ENCODE measurements at regions not wholly inside any gene's neighbourhood (a gene's known extent, or its start where the extent isn't known, plus 50 kb on each side); places are given as distances from the start of the nearest gene placed in this dataset.

DNA sequence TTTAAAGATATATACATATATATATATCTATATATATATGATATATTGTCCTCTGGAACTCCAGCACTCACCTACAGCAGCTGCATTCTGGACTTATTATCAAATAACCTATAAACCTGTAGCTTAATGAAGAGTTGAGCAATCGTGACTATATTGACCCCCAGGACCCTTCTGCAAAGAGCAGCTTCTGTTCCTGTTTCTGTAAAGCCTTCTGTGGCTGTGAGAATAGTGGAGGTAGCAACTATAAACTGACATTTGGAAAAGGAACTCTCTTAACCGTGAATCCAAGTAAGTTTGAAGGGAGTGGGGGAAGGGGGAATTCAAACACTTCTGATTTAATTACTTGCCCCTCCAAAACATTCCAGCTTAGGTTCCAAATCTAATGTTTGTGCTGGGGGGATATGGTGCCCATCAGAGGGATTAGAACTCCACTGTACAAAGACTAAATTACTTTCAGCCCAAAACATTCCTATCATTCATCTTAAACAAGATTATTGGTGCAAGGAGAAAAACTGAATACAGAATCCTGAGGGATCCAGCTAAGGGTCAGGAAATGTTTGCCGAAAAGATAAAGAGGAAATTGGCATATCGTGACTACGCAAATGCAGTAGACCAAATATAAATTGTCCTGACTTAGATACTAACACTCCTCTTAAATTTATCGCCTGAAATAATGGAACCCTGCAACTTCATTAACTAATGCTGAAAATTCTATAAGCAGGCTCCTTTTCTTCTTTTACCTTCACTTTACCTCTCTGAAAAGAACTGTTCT lies 106.1 kb downstream of the DAD1 start:
- TF ChIP-seq, protein P1, sequence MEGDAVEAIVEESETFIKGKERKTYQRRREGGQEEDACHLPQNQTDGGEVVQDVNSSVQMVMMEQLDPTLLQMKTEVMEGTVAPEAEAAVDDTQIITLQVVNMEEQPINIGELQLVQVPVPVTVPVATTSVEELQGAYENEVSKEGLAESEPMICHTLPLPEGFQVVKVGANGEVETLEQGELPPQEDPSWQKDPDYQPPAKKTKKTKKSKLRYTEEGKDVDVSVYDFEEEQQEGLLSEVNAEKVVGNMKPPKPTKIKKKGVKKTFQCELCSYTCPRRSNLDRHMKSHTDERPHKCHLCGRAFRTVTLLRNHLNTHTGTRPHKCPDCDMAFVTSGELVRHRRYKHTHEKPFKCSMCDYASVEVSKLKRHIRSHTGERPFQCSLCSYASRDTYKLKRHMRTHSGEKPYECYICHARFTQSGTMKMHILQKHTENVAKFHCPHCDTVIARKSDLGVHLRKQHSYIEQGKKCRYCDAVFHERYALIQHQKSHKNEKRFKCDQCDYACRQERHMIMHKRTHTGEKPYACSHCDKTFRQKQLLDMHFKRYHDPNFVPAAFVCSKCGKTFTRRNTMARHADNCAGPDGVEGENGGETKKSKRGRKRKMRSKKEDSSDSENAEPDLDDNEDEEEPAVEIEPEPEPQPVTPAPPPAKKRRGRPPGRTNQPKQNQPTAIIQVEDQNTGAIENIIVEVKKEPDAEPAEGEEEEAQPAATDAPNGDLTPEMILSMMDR (IDR thresholded peaks at IDR 0.05) = no peak
- TF ChIP-seq POLR2A (IDR thresholded peaks at IDR 0.05) = no peak
- TF ChIP-seq POLR2AphosphoS5 (IDR thresholded peaks at IDR 0.05; ENCODE audit: insufficient read depth in 1 of 2, low read depth in 1 of 2) = no peak

Measured in vagina (tissue), 2 donors.